ENCODE measurements at regions not wholly inside any gene's neighbourhood (a gene's known extent, or its start where the extent isn't known, plus 50 kb on each side); places are given as distances from the start of the nearest gene placed in this dataset.

DNA sequence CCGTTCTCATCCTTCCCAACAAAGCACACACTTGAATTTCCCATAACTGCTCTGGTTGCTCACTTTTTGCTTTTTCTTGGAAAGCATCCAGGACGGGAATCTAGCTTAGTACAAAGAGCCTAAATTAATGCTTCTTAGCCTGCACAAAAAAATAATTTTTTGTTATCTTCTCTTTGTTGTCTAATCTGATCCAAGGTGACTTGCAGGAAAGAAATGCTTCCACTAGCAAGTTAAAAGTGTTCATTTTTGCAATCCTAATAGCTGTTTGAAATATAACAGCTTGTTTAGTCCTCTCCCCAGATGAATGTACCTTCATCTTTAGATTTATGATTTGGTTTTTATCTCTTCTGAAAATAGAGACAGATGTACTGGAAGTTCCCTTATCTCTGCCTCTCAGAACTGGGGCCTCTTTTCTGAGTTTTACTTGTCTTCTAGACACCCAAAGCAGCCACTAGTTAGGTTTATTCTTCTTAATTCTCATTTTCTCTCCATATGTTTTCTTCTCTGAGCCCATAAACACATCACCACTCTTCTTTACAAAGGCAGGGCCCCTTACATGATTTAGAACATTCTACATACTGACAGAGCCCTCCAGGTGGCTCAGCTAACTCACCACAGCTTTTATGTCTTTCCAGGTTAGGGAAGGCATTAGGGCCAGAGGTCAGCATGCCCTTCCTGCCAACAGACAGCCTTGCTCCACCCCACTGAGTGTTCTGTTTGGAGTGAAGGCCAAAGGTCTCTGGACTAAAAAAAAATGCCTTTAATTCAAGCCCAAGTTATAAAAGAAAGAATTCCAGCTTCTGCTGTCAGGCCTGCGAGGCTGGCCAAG, 74.7 kb upstream of the MAP4K3 start:
- Histone ChIP-seq H3K9me3 (ENCODE audit: control insufficient read depth in 2 of 2, insufficient read depth in 1 of 2, low read length in 1 of 2) (no peaks in the 10 kb centered on the region), H3K27ac (ENCODE audit: low read depth in 1 of 2, low read length in 1 of 2) (no peak overlapping the region), H3K4me1 (ENCODE audit: control insufficient read depth in 2 of 2, insufficient read depth in 2 of 2, low read length in 2 of 2) (peaks cover 0 to 3% of the 10 kb centered on the region in 2 donors), H3K27me3 (ENCODE audit: control insufficient read depth in 2 of 2, insufficient read depth in 1 of 2, low read length in 1 of 2) (no peaks in the 10 kb centered on the region), H3K4me3 (ENCODE audit: low read length in 2 of 2) (no peak overlapping the region), H3K36me3 (ENCODE audit: control insufficient read depth in 2 of 2, insufficient read depth in 2 of 2, low read length in 1 of 2) (no peaks in the 10 kb centered on the region)
- WGBS = 93% methylated on average over 3 of the region's 3 CpGs
- no peak for DNase-seq (ENCODE audit: low read depth in 6 of 9, low spot score in 9 of 9)

DNA sequence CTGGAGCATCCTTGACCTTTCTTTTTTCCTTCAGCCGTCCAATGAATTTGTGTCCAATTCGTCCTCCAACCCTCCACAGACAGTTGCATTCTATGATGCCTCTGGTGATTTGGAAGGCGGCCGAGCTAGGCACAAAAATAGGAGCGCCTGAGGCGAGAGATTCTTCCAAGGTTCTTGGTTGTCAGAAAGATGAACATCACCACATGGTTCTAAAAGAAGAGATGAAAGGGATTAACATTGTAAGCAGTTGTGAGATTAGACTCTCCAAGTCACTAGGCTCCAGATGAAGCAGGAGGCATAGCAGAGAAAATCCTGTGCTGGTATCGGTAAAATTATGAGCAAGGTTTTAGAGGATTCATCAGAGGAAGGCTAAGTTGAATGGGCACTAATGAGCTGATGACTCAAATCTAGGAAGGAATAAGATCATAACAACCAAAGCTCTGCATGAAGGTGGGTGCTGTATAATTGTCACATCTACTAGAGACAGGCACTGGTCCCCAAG, 75.4 kb upstream of the MAP4K3 start:
- no peak overlapping the region for H3K4me3 ChIP-seq (ENCODE audit: low read length in 2 of 2)
- WGBS = 97% methylated on average over 7 of the region's 7 CpGs
- peaks cover 0 to 3% of the 10 kb centered on the region in 2 donors for H3K4me1 ChIP-seq (ENCODE audit: control insufficient read depth in 2 of 2, insufficient read depth in 2 of 2, low read length in 2 of 2)
- H3K27me3 ChIP-seq (ENCODE audit: control insufficient read depth in 2 of 2, insufficient read depth in 1 of 2, low read length in 1 of 2) = no peaks in the 10 kb centered on the region
- no peak overlapping the region for H3K27ac ChIP-seq (ENCODE audit: low read depth in 1 of 2, low read length in 1 of 2)
- no peak for DNase-seq (ENCODE audit: low read depth in 6 of 9, low spot score in 9 of 9)
- H3K9me3 ChIP-seq (ENCODE audit: control insufficient read depth in 2 of 2, insufficient read depth in 1 of 2, low read length in 1 of 2) = no peaks in the 10 kb centered on the region
- no peaks in the 10 kb centered on the region for H3K36me3 ChIP-seq (ENCODE audit: control insufficient read depth in 2 of 2, insufficient read depth in 2 of 2, low read length in 1 of 2)

DNA sequence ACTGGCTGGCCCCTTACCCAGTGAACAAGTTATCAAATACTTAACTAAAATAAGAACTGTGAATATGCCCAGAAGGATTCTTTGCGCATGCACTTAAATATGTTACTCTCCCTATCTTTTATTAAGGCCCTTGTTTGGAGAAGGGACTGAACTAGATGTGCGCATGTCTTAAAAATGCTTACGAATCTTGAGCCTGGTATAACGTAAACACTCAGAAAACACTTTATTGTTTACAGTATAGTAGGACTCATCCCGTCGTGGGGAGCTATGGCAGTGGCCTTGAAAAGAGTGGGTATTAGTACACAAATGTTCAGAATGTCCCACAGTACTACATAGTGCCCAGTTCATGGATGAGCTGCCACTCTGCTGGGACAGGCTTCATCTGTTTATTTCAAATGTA, 75.9 kb upstream of the MAP4K3 start:
- Histone ChIP-seq H3K9me3 (ENCODE audit: control insufficient read depth in 2 of 2, insufficient read depth in 1 of 2, low read length in 1 of 2) (no peaks in the 10 kb centered on the region), H3K27me3 (ENCODE audit: control insufficient read depth in 2 of 2, insufficient read depth in 1 of 2, low read length in 1 of 2) (no peaks in the 10 kb centered on the region), H3K4me1 (ENCODE audit: control insufficient read depth in 2 of 2, insufficient read depth in 2 of 2, low read length in 2 of 2) (peaks cover 0 to 3% of the 10 kb centered on the region in 2 donors), H3K36me3 (ENCODE audit: control insufficient read depth in 2 of 2, insufficient read depth in 2 of 2, low read length in 1 of 2) (no peaks in the 10 kb centered on the region), H3K27ac (ENCODE audit: low read depth in 1 of 2, low read length in 1 of 2) (no peak overlapping the region), H3K4me3 (ENCODE audit: low read length in 2 of 2) (no peak overlapping the region)
- no peak for DNase-seq (ENCODE audit: low read depth in 6 of 9, low spot score in 9 of 9)
- WGBS = 97% methylated on average over 6 of the region's 6 CpGs

DNA sequence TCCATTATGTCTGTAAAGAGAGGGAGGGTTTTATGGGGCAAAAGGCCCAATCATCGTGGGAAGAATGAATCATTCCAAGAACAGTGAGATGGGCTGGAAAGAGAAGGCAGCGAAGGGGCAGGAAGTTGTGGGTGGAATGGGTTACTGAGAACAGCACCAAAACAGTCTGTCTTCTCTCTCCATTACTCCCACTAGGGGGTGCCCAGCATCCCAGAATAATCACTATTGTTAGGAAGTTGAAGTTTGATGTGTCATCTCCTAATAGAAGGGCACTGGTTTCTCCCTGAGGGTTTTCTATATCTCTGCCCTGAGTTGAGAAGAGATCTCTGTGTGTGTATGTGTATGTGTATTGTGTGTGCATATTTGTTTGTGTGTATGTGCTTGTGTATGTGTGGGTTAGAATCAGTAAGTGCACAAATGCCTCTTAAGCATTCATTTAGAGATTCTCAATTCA, 76.6 kb upstream of the MAP4K3 start:
- H3K27ac ChIP-seq (ENCODE audit: low read depth in 1 of 2, low read length in 1 of 2) = no peak overlapping the region
- WGBS = 17% methylated on average over 2 of the region's 2 CpGs
- DNase-seq (ENCODE audit: low read depth in 6 of 9, low spot score in 9 of 9) = peak in 2 of 9 donors; percentile 8 to 43
- H3K36me3 ChIP-seq (ENCODE audit: control insufficient read depth in 2 of 2, insufficient read depth in 2 of 2, low read length in 1 of 2) = no peaks in the 10 kb centered on the region
- no peak overlapping the region for H3K4me3 ChIP-seq (ENCODE audit: low read length in 2 of 2)
- H3K27me3 ChIP-seq (ENCODE audit: control insufficient read depth in 2 of 2, insufficient read depth in 1 of 2, low read length in 1 of 2) = no peaks in the 10 kb centered on the region
- H3K9me3 ChIP-seq (ENCODE audit: control insufficient read depth in 2 of 2, insufficient read depth in 1 of 2, low read length in 1 of 2) = no peaks in the 10 kb centered on the region
- peaks cover 0 to 3% of the 10 kb centered on the region in 2 donors for H3K4me1 ChIP-seq (ENCODE audit: control insufficient read depth in 2 of 2, insufficient read depth in 2 of 2, low read length in 2 of 2)

- DNase-seq (ENCODE audit: low read depth in 6 of 9, low spot score in 9 of 9) = no peak
- Histone ChIP-seq H3K4me1 (ENCODE audit: control insufficient read depth in 2 of 2, insufficient read depth in 2 of 2, low read length in 2 of 2) (peaks cover 0 to 3% of the 10 kb centered on the region in 2 donors), H3K36me3 (ENCODE audit: control insufficient read depth in 2 of 2, insufficient read depth in 2 of 2, low read length in 1 of 2) (no peaks in the 10 kb centered on the region), H3K27me3 (ENCODE audit: control insufficient read depth in 2 of 2, insufficient read depth in 1 of 2, low read length in 1 of 2) (no peaks in the 10 kb centered on the region), H3K9me3 (ENCODE audit: control insufficient read depth in 2 of 2, insufficient read depth in 1 of 2, low read length in 1 of 2) (no peaks in the 10 kb centered on the region), H3K4me3 (ENCODE audit: low read length in 2 of 2) (no peak overlapping the region), H3K27ac (ENCODE audit: low read depth in 1 of 2, low read length in 1 of 2) (no peak overlapping the region)
- 96% methylated on average over 5 of the region's 5 CpGs for WGBS
Measured at GRCh38 chr2:39514825-39515224, 77.7 kb upstream of the MAP4K3 start.

- WGBS = 87% methylated on average over 9 of the region's 9 CpGs
- peaks cover 0 to 3% of the 10 kb centered on the region in 2 donors for H3K4me1 ChIP-seq (ENCODE audit: control insufficient read depth in 2 of 2, insufficient read depth in 2 of 2, low read length in 2 of 2)
- no peak overlapping the region for H3K4me3 ChIP-seq (ENCODE audit: low read length in 2 of 2)
- no peaks in the 10 kb centered on the region for H3K27me3 ChIP-seq (ENCODE audit: control insufficient read depth in 2 of 2, insufficient read depth in 1 of 2, low read length in 1 of 2)
- no peak for DNase-seq (ENCODE audit: low read depth in 6 of 9, low spot score in 9 of 9)
- H3K36me3 ChIP-seq (ENCODE audit: control insufficient read depth in 2 of 2, insufficient read depth in 2 of 2, low read length in 1 of 2) = no peaks in the 10 kb centered on the region
- no peaks in the 10 kb centered on the region for H3K9me3 ChIP-seq (ENCODE audit: control insufficient read depth in 2 of 2, insufficient read depth in 1 of 2, low read length in 1 of 2)
- no peak overlapping the region for H3K27ac ChIP-seq (ENCODE audit: low read depth in 1 of 2, low read length in 1 of 2)
Measured at GRCh38 chr2:39515273-39515896, 78.3 kb upstream of the MAP4K3 start.

GRCh38 chr2:39515897-39516346, 78.8 kb upstream of the MAP4K3 start:
- Histone ChIP-seq H3K27ac (ENCODE audit: low read depth in 1 of 2, low read length in 1 of 2) (no peak overlapping the region), H3K27me3 (ENCODE audit: control insufficient read depth in 2 of 2, insufficient read depth in 1 of 2, low read length in 1 of 2) (no peaks in the 10 kb centered on the region), H3K4me3 (ENCODE audit: low read length in 2 of 2) (no peak overlapping the region), H3K9me3 (ENCODE audit: control insufficient read depth in 2 of 2, insufficient read depth in 1 of 2, low read length in 1 of 2) (no peaks in the 10 kb centered on the region), H3K36me3 (ENCODE audit: control insufficient read depth in 2 of 2, insufficient read depth in 2 of 2, low read length in 1 of 2) (no peaks in the 10 kb centered on the region), H3K4me1 (ENCODE audit: control insufficient read depth in 2 of 2, insufficient read depth in 2 of 2, low read length in 2 of 2) (peaks cover 0 to 3% of the 10 kb centered on the region in 2 donors)
- WGBS = 97% methylated on average over 6 of the region's 6 CpGs
- no peak for DNase-seq (ENCODE audit: low read depth in 6 of 9, low spot score in 9 of 9)

GRCh38 chr2:39516347-39517101, 79.4 kb upstream of the MAP4K3 start:
- Histone ChIP-seq H3K27ac (ENCODE audit: low read depth in 1 of 2, low read length in 1 of 2) (no peak overlapping the region), H3K36me3 (ENCODE audit: control insufficient read depth in 2 of 2, insufficient read depth in 2 of 2, low read length in 1 of 2) (no peaks in the 10 kb centered on the region), H3K27me3 (ENCODE audit: control insufficient read depth in 2 of 2, insufficient read depth in 1 of 2, low read length in 1 of 2) (no peaks in the 10 kb centered on the region), H3K9me3 (ENCODE audit: control insufficient read depth in 2 of 2, insufficient read depth in 1 of 2, low read length in 1 of 2) (peaks cover 0 to 5% of the 10 kb centered on the region in 2 donors), H3K4me1 (ENCODE audit: control insufficient read depth in 2 of 2, insufficient read depth in 2 of 2, low read length in 2 of 2) (peaks cover 0 to 3% of the 10 kb centered on the region in 2 donors), H3K4me3 (ENCODE audit: low read length in 2 of 2) (no peak overlapping the region)
- DNase-seq (ENCODE audit: low read depth in 6 of 9, low spot score in 9 of 9) = no peak
- WGBS = 97% methylated on average over 8 of the region's 8 CpGs

DNA sequence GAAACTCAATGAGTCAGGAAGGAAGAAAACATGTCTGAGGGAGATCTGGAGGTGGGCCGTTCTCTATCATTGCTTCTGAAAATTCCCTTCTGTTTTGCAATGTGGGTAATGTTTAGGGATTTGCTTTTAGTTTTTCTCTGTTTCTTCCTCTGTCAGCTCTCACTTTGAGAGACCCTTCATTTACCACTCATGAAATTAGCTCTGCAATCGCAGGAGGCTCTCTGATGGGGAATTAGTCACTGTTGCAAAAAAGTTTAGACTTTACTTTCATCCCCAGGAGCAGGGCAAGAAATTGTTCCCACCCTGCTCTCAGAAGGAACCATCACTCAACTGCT, 80.0 kb upstream of the MAP4K3 start:
- H3K4me1 ChIP-seq (ENCODE audit: control insufficient read depth in 2 of 2, insufficient read depth in 2 of 2, low read length in 2 of 2) = peaks cover 0 to 3% of the 10 kb centered on the region in 2 donors
- 91% methylated on average over 2 of the region's 2 CpGs for WGBS
- H3K9me3 ChIP-seq (ENCODE audit: control insufficient read depth in 2 of 2, insufficient read depth in 1 of 2, low read length in 1 of 2) = peaks cover 0 to 9% of the 10 kb centered on the region in 2 donors
- H3K36me3 ChIP-seq (ENCODE audit: control insufficient read depth in 2 of 2, insufficient read depth in 2 of 2, low read length in 1 of 2) = no peaks in the 10 kb centered on the region
- H3K27ac ChIP-seq (ENCODE audit: low read depth in 1 of 2, low read length in 1 of 2) = no peak overlapping the region
- DNase-seq (ENCODE audit: low read depth in 6 of 9, low spot score in 9 of 9) = no peak
- no peaks in the 10 kb centered on the region for H3K27me3 ChIP-seq (ENCODE audit: control insufficient read depth in 2 of 2, insufficient read depth in 1 of 2, low read length in 1 of 2)
- H3K4me3 ChIP-seq (ENCODE audit: low read length in 2 of 2) = no peak overlapping the region

Measured in thymus (tissue), 11 donors.